Right lobe of liver (tissue), 6 donors: ENCODE measurements at regions not wholly inside any gene's neighbourhood (a gene's known extent, or its start where the extent isn't known, plus 50 kb on each side); places are given as distances from the start of the nearest gene placed in this dataset.

Source experiments
- ATAC-seq, 4 donors: fragments of 200-7000 bp; cut with Tn5 transposase; one replicate each; pipeline ENCODE4 v1.9.1; 2020; ENCODE audit warnings: mild to moderate bottlenecking in 4 of 4, moderate library complexity in 4 of 4
- DNase-seq, 3 donors: peaks; one replicate each; pipeline ENCODE4 v3.0.0-alpha.2; 2020
- H3K27ac ChIP-seq, 3 donors: fragments of 200-600 bp; one replicate each; pipeline ENCODE4 v1.8.0; 2022
- H3K27me3 ChIP-seq, 2 donors: fragments of 200-600 bp; one replicate each; pipeline ENCODE4 v1.8.0; 2022
- H3K36me3 ChIP-seq, 4 donors: fragments of 200-600 bp; sonication (generic) in 1 of 4; one replicate each; pipeline versions ENCODE4 v1.5.1 to v1.8.0; 2017 to 2022; ENCODE audit warnings: control low read depth in 1 of 4
- H3K4me1 ChIP-seq, 4 donors: fragments of 200-600 bp; sonication (generic) in 1 of 4; one replicate each; pipeline versions ENCODE4 v1.5.1 to v1.8.0; 2017 to 2022; ENCODE audit warnings: control low read depth in 1 of 4
- H3K4me3 ChIP-seq, 3 donors: fragments of 200-600 bp; one replicate each; pipeline ENCODE4 v1.8.0; 2022
- H3K9me3 ChIP-seq, 4 donors: fragments of 200-600 bp; sonication (generic) in 1 of 4; one replicate each; pipeline versions ENCODE4 v1.5.1 to v1.8.0; 2017 to 2022; ENCODE audit warnings: control low read depth in 1 of 4
- POLR2A ChIP-seq: fragments of 450-650 bp; IDR thresholded peaks from one replicate; pipeline ENCODE4 v1.6.1; 2017; ENCODE audit warnings: antibody characterized with exemption, mild to moderate bottlenecking
- WGBS: methylation state at CpG from one replicate; pipeline ENCODE4 v1.1.6; 2018; ENCODE audit warnings: low coverage, low lambda C conversion rate; ENCODE audit not compliant: insufficient coverage; ENCODE audit errors: missing lambda C conversion rate; 5-methylcytosine and 5-hydroxymethylcytosine counted together
- intact Hi-C, 2 donors: fragments of 100-400 bp; cut with DNase I; formaldehyde crosslinking; loops; one replicate each; pipeline versions ENCODE4 v1.11.2 to v1.14.1; 2022
- TF ChIP-seq, protein P1 (sequence below), 4 donors: fragments of 200-600 bp in 3 of 4; fragments of 450-650 bp in 1 of 4; IDR thresholded peaks; one replicate each; pipeline versions ENCODE4 v1.5.1 to v1.8.0; 2016 to 2022; ENCODE audit warnings: antibody characterized with exemption in 4 of 4, mild to moderate bottlenecking in 2 of 4
- donor health status: DM: no; HTN: yes; CAD: no.
- donor health status: DM: no; HTN: no; CAD: no.
- donor health status: DM: no; HTN: no; CAD: no.
- donor health status: DM: no; HTN: yes; CAD: no.
- donor health status: DM: no; HTN: yes; CAD: no.

DNA sequence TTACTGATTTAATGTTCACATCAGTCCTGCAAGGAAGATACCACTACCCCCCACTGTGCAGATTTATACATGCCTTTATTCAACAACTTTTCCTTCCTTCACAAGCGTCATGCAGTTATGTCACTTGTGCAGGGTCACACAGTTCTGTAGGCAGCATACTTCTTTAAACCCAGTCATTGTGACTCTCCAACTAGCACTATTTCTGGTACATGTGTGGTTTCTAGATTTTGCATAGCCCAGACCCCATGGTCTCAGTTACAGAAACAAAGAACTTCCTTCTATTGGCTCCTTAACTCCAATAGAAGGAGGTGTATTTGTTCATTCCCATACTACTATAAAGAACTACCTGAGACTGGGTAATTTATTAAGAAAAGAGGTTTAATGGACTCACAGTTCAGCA is 333.1 kb downstream of the ZNF516 start:
- DNase-seq (no peak), ATAC-seq (no peak)
- H3K9me3 ChIP-seq = no peaks in the 10 kb centered on the region
- no peak overlapping the region for H3K27ac ChIP-seq
- no peaks in the 10 kb centered on the region for H3K4me1 ChIP-seq
- no peak for TF ChIP-seq POLR2A
- TF ChIP-seq, protein P1, sequence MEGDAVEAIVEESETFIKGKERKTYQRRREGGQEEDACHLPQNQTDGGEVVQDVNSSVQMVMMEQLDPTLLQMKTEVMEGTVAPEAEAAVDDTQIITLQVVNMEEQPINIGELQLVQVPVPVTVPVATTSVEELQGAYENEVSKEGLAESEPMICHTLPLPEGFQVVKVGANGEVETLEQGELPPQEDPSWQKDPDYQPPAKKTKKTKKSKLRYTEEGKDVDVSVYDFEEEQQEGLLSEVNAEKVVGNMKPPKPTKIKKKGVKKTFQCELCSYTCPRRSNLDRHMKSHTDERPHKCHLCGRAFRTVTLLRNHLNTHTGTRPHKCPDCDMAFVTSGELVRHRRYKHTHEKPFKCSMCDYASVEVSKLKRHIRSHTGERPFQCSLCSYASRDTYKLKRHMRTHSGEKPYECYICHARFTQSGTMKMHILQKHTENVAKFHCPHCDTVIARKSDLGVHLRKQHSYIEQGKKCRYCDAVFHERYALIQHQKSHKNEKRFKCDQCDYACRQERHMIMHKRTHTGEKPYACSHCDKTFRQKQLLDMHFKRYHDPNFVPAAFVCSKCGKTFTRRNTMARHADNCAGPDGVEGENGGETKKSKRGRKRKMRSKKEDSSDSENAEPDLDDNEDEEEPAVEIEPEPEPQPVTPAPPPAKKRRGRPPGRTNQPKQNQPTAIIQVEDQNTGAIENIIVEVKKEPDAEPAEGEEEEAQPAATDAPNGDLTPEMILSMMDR (IDR thresholded peaks at IDR 0.05) = no peak
- no peaks in the 10 kb centered on the region for H3K27me3 ChIP-seq
- WGBS = 78% methylated on average over 1 of the region's 1 CpG
- intact Hi-C loops = no loop called here
- H3K4me3 ChIP-seq = no peak overlapping the region
- H3K36me3 ChIP-seq = no peaks in the 10 kb centered on the region

GRCh38 chr18:76153691-76154090 is 341.4 kb downstream of the ZNF516 start:
- DNase-seq (no peak), ATAC-seq (no peak)

DNA sequence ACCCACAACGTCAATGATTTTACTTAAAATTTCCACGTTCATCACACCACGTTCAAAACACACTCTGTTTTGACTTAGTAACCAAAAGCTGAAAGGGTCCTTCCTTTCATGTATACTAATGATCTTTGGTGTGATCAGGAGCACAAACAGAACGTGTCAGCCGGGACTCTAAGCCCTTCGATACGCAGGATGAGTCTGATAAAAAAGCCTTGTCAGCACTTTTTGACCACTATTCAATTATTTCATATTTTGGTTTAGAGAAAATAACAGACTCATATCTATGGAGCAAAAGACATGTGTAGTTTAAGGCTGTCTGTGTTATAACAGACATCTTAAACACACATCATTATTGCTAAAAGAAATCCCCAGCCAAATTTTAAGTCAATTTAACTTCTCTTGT is 345.3 kb downstream of the ZNF516 start:
- 68% methylated on average over 7 of the region's 7 CpGs for WGBS
- no peaks in the 10 kb centered on the region for H3K27me3 ChIP-seq
- intact Hi-C loops = loop anchor here in 1 of 2 donors (10.0 kb wide), 1 partner anchor 125 kb away; no protein-coding TSS in a partner anchor
- H3K4me1 ChIP-seq = no peaks in the 10 kb centered on the region
- H3K27ac ChIP-seq = no peak overlapping the region
- TF ChIP-seq POLR2A = no peak
- TF ChIP-seq, protein P1 (IDR thresholded peaks at IDR 0.05) = no peak
- DNase-seq (no peak), ATAC-seq (no peak)
- no peak overlapping the region for H3K4me3 ChIP-seq
- H3K36me3 ChIP-seq = no peaks in the 10 kb centered on the region
- no peaks in the 10 kb centered on the region for H3K9me3 ChIP-seq

More at GRCh38 chr18:76153691-76154090, 341.4 kb downstream of the ZNF516 start:
- 74% methylated on average over 11 of the region's 17 CpGs for WGBS
- H3K4me1 ChIP-seq = no peaks in the 10 kb centered on the region
- H3K9me3 ChIP-seq = no peaks in the 10 kb centered on the region
- no peak for TF ChIP-seq POLR2A
- H3K27me3 ChIP-seq = no peaks in the 10 kb centered on the region
- H3K36me3 ChIP-seq = no peaks in the 10 kb centered on the region
- intact Hi-C loops = no loop called here
- no peak overlapping the region for H3K4me3 ChIP-seq
- no peak overlapping the region for H3K27ac ChIP-seq

DNA sequence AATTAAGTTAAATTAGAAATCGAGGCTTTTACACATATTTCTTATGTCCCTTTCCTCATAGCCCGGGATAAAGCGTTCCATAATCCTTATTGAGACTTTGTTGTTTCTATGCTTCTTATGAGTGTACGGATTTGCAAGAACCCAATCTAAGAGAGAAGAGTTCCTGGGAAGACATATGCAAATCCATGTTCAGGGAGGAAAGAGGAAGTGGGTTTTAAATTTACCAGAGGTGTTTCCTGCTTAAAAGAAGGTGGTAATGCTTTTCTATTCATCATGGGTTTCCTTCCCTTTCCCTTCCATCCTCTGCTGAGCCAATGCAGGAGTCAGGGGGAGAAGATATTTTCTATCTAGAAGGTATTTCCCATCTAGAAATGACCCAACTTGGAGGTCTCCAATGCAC is 345.8 kb downstream of the ZNF516 start:
- Histone ChIP-seq H3K27ac (no peak overlapping the region), H3K36me3 (no peaks in the 10 kb centered on the region), H3K4me1 (no peaks in the 10 kb centered on the region), H3K4me3 (no peak overlapping the region), H3K27me3 (no peaks in the 10 kb centered on the region), H3K9me3 (no peaks in the 10 kb centered on the region)
- DNase-seq (no peak), ATAC-seq (no peak)
- intact Hi-C loops = loop anchor here in 1 of 2 donors (10.0 kb wide), 1 partner anchor 124 kb away; no protein-coding TSS in a partner anchor
- 58% methylated on average over 4 of the region's 4 CpGs for WGBS
- TF ChIP-seq POLR2A = no peak
- TF ChIP-seq, protein P1 (IDR thresholded peaks at IDR 0.05) = no peak

DNA sequence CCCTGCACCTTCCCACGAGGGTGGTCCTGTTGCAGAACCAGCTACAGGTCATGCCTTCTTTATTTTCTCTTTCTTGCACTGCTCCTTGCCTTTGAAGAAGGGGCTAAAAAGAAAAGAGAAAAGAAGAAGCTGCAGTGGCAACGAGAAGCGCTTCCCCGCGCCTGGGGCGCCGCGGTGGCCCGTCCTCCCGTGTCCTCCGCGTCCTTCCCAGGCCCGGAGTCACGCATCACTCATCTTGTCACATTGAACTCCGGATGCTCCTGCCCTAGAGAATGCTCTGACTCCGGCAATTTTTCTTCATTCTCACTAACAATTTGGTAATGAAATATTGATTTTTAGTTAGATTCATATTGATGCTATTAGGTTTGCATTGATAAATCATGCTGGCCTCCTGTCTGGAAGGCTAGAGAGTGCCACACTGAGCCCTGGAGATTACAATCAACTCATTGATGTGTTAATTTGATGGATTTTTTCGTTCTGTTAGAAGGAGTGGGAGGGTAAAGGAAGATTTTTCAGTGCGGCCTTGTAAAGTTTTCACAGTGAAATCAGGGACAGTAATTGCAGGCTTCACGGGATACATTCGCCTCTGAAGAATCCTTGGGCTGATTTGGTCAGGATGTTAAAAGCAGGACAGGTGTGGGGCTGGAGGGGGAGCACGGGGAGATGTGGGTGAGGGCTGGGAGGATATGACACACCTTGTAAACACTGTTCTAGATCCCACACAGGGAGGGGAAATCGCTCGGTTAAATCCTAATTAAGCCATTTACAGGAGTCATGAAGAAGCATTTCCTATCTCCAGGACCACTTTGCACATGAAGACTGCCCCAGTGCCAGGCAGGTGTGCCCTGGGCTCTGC is 349.3 kb downstream of the ZNF516 start:
- no peak overlapping the region for H3K4me3 ChIP-seq
- WGBS = 75% methylated on average over 23 of the region's 23 CpGs
- no peak for DNase-seq

More for the DNA sequence above, 349.3 kb downstream of the ZNF516 start:
- ATAC-seq = no peak
- Histone ChIP-seq H3K9me3 (no peaks in the 10 kb centered on the region), H3K27me3 (no peaks in the 10 kb centered on the region), H3K4me1 (no peaks in the 10 kb centered on the region), H3K27ac (no peak overlapping the region), H3K36me3 (no peaks in the 10 kb centered on the region)
- intact Hi-C loops = loop anchor here in 1 of 2 donors (10.0 kb wide), 1 partner anchor 121 kb away; no protein-coding TSS in a partner anchor
- TF ChIP-seq POLR2A = no peak
- TF ChIP-seq, protein P1 (IDR thresholded peaks at IDR 0.05) = no peak
